Liver (tissue), 8 donors: ENCODE measurements at regions not wholly inside any gene's neighbourhood (a gene's known extent, or its start where the extent isn't known, plus 50 kb on each side); places are given as distances from the start of the nearest gene placed in this dataset.

ENCODE experiments used
- DNase-seq: peaks from one replicate; pipeline ENCODE4 v3.0.0-alpha.2; 2017; ENCODE audit warnings: low spot score
- H3K27ac ChIP-seq, 2 donors: one replicate each; pipeline ENCODE4 v1.7.0; 2013; ENCODE audit warnings: inconsistent platforms in 2 of 2, low read length in 2 of 2, control low read depth in 1 of 2, low read depth in 1 of 2, mild to moderate bottlenecking in 1 of 2
- H3K27me3 ChIP-seq, 4 donors: one replicate each; pipeline versions ENCODE4 v1.6.1 to v1.7.0; 2013; ENCODE audit warnings: low read length in 3 of 4, inconsistent platforms in 1 of 4, mild to moderate bottlenecking in 1 of 4, moderate library complexity in 1 of 4; ENCODE audit not compliant: control insufficient read depth in 4 of 4, insufficient read depth in 4 of 4
- H3K36me3 ChIP-seq, 4 donors: one replicate each; pipeline versions ENCODE4 v1.6.1 to v1.7.0; 2013; ENCODE audit warnings: low read length in 3 of 4, mild to moderate bottlenecking in 3 of 4, low read depth in 1 of 4, moderate library complexity in 1 of 4; ENCODE audit not compliant: control insufficient read depth in 4 of 4, insufficient read depth in 3 of 4
- H3K4me1 ChIP-seq, 4 donors: one replicate each; pipeline versions ENCODE4 v1.6.1 to v1.7.0; 2013; ENCODE audit warnings: low read length in 3 of 4, mild to moderate bottlenecking in 3 of 4, moderate library complexity in 1 of 4; ENCODE audit not compliant: control insufficient read depth in 4 of 4, insufficient read depth in 4 of 4
- H3K4me3 ChIP-seq, 3 donors: one replicate each; pipeline versions ENCODE4 v1.6.1 to v1.7.0; 2013; ENCODE audit warnings: low read length in 3 of 3, control low read depth in 1 of 3, low read depth in 1 of 3, mild to moderate bottlenecking in 1 of 3
- H3K9ac ChIP-seq, 2 donors: one replicate each; pipeline ENCODE4 v1.7.0; 2013; ENCODE audit warnings: low read length in 2 of 2, mild to moderate bottlenecking in 2 of 2, moderate library complexity in 2 of 2, control low read depth in 1 of 2, low read depth in 1 of 2
- H3K9me3 ChIP-seq, 4 donors: one replicate each; pipeline versions ENCODE4 v1.6.1 to v1.7.0; 2013; ENCODE audit warnings: low read length in 3 of 4; ENCODE audit not compliant: control insufficient read depth in 4 of 4
- ATF3 ChIP-seq: IDR thresholded peaks from 2 replicates; pipeline ENCODE4 v1.6.1; 2016; ENCODE audit warnings: antibody characterized with exemption
- CTCF ChIP-seq: fragments of 150-350 bp; IDR thresholded peaks from 2 replicates; pipeline ENCODE4 v1.5.1; 2017; ENCODE audit warnings: improper control_type of control experiment, low read depth, low read length; ENCODE audit not compliant: missing input control
- EGR1 ChIP-seq, 2 donors: IDR thresholded peaks; 2 replicates each; pipeline ENCODE4 v1.6.1; 2016 to 2018; ENCODE audit warnings: antibody characterized with exemption in 2 of 2, low read depth in 2 of 2
- FOXA1 ChIP-seq: IDR thresholded peaks from 2 replicates; pipeline ENCODE4 v1.6.1; 2016; ENCODE audit warnings: antibody characterized with exemption
- FOXA2 ChIP-seq: IDR thresholded peaks from 2 replicates; pipeline ENCODE4 v1.6.1; 2016; ENCODE audit warnings: antibody characterized with exemption
- GABPA ChIP-seq, 2 donors: IDR thresholded peaks in 1 of 2; conservative IDR thresholded peaks in 1 of 2; 2 replicates each; pipeline ENCODE4 v1.6.1; 2016; ENCODE audit warnings: antibody characterized with exemption in 2 of 2, mild to moderate bottlenecking in 1 of 2, moderate library complexity in 1 of 2
- HNF4A ChIP-seq, 2 donors: conservative IDR thresholded peaks; 2 replicates each; pipeline ENCODE4 v1.6.1; 2016; ENCODE audit warnings: antibody characterized with exemption in 2 of 2, mild to moderate bottlenecking in 2 of 2
- HNF4G ChIP-seq: IDR thresholded peaks from 2 replicates; pipeline ENCODE4 v1.6.1; 2016; ENCODE audit warnings: antibody characterized with exemption
- JUND ChIP-seq, 2 donors: IDR thresholded peaks; 2 replicates each; pipeline ENCODE4 v1.6.1; 2016; ENCODE audit warnings: antibody characterized with exemption in 2 of 2
- MAX ChIP-seq: IDR thresholded peaks from 2 replicates; pipeline ENCODE4 v1.6.1; 2016; ENCODE audit warnings: antibody characterized with exemption
- NR2F2 ChIP-seq: IDR thresholded peaks from 2 replicates; pipeline ENCODE4 v1.6.1; 2016; ENCODE audit warnings: antibody characterized with exemption
- RAD21 ChIP-seq, 2 donors: IDR thresholded peaks; 2 replicates each; pipeline ENCODE4 v1.6.1; 2016; ENCODE audit warnings: antibody characterized with exemption in 2 of 2, mild to moderate bottlenecking in 2 of 2
- RXRA ChIP-seq, 2 donors: IDR thresholded peaks; 2 replicates each; pipeline ENCODE4 v1.6.1; 2017 to 2018; ENCODE audit warnings: antibody characterized with exemption in 2 of 2, mild to moderate bottlenecking in 1 of 2
- SP1 ChIP-seq: IDR thresholded peaks from 2 replicates; pipeline ENCODE4 v1.6.1; 2018; ENCODE audit warnings: antibody characterized with exemption, mild to moderate bottlenecking
- YY1 ChIP-seq: IDR thresholded peaks from 2 replicates; pipeline ENCODE4 v1.6.1; 2016; ENCODE audit warnings: antibody characterized with exemption, mild to moderate bottlenecking
- WGBS: extraction: QIAGEN DNeasy Blood & Tissue Kit; methylation state at CpG from one replicate; pipeline ENCODE4 v1.1.7; 2013; 5-methylcytosine and 5-hydroxymethylcytosine counted together
- TF ChIP-seq, protein P1 (sequence below): IDR thresholded peaks from 2 replicates; pipeline ENCODE4 v1.6.1; 2016; ENCODE audit warnings: antibody characterized with exemption, mild to moderate bottlenecking
- TF ChIP-seq, protein P2 (sequence below): IDR thresholded peaks from 2 replicates; pipeline ENCODE4 v1.6.1; 2016; ENCODE audit warnings: antibody characterized with exemption
- donor health status: healthy.
- donor health status: healthy.
- donor health status: healthy.
- donor health status: healthy.
- donor health status: healthy.

GRCh38 chr5:83810511-83810910, 89.9 kb upstream of the HAPLN1 start:
- no peak overlapping the region for H3K27ac ChIP-seq
- TF ChIP-seq, protein P1, sequence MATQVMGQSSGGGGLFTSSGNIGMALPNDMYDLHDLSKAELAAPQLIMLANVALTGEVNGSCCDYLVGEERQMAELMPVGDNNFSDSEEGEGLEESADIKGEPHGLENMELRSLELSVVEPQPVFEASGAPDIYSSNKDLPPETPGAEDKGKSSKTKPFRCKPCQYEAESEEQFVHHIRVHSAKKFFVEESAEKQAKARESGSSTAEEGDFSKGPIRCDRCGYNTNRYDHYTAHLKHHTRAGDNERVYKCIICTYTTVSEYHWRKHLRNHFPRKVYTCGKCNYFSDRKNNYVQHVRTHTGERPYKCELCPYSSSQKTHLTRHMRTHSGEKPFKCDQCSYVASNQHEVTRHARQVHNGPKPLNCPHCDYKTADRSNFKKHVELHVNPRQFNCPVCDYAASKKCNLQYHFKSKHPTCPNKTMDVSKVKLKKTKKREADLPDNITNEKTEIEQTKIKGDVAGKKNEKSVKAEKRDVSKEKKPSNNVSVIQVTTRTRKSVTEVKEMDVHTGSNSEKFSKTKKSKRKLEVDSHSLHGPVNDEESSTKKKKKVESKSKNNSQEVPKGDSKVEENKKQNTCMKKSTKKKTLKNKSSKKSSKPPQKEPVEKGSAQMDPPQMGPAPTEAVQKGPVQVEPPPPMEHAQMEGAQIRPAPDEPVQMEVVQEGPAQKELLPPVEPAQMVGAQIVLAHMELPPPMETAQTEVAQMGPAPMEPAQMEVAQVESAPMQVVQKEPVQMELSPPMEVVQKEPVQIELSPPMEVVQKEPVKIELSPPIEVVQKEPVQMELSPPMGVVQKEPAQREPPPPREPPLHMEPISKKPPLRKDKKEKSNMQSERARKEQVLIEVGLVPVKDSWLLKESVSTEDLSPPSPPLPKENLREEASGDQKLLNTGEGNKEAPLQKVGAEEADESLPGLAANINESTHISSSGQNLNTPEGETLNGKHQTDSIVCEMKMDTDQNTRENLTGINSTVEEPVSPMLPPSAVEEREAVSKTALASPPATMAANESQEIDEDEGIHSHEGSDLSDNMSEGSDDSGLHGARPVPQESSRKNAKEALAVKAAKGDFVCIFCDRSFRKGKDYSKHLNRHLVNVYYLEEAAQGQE, result no peak
- TF ChIP-seq YY1, result no peak
- TF ChIP-seq FOXA2, result no peak
- no peak for TF ChIP-seq JUND (IDR thresholded peaks at IDR 0.05)
- TF ChIP-seq FOXA1, result no peak
- TF ChIP-seq HNF4A (conservative IDR thresholded peaks at IDR 0.05), result no peak
- TF ChIP-seq HNF4G, result no peak
- no peak for TF ChIP-seq NR2F2
- DNase-seq, result no peak
- H3K9me3 ChIP-seq, result no peaks in the 10 kb centered on the region
- no peaks in the 10 kb centered on the region for H3K4me1 ChIP-seq
- H3K4me3 ChIP-seq, result no peak overlapping the region
- peaks cover 0 to 2% (median 0%) of the 10 kb centered on the region in 4 donors for H3K27me3 ChIP-seq
- 92% methylated on average over 1 of the region's 1 CpG for WGBS
- H3K36me3 ChIP-seq, result no peaks in the 10 kb centered on the region
- no peak overlapping the region for H3K9ac ChIP-seq

- WGBS, result 81% methylated on average over 2 of the region's 2 CpGs
- H3K9ac ChIP-seq, result no peak overlapping the region
These were observed 82.0 kb upstream of the HAPLN1 start for GRCh38 chr5:83802686-83803085.

DNA sequence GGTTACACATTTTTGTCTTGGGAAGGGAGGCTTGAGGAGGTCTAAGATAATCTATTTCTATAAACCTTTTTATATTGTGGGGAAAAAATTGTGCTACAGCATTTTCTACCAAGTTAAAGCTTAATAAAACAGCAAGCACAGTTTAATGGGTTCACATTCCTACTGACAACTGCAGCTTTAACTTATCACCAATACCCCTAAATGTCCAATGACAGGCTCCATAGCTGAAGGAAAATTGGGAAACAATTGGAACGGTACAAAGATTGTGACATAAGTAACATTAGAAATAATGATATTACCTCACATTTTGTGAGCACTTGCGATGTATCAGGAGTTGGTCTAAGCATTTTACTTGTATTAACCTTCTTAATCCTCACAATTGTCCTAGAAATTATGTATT, 79.5 kb upstream of the HAPLN1 start:
- DNase-seq, result no peak
- no peaks in the 10 kb centered on the region for H3K27me3 ChIP-seq
- H3K36me3 ChIP-seq, result no peaks in the 10 kb centered on the region
- no peaks in the 10 kb centered on the region for H3K9me3 ChIP-seq
- no peak overlapping the region for H3K4me3 ChIP-seq
- H3K27ac ChIP-seq, result no peak overlapping the region
- 90% methylated on average over 2 of the region's 2 CpGs for WGBS
- no peaks in the 10 kb centered on the region for H3K4me1 ChIP-seq
- no peak overlapping the region for H3K9ac ChIP-seq
- TF ChIP-seq RXRA (IDR thresholded peaks at IDR 0.05) (no peak), FOXA2 (no peak), JUND (IDR thresholded peaks at IDR 0.05) (no peak), CTCF (no peak), ATF3 (no peak), YY1 (no peak), HNF4G (no peak), MAX (no peak), HNF4A (conservative IDR thresholded peaks at IDR 0.05) (no peak), GABPA (IDR thresholded peaks at IDR 0.05 in 1 of 2, conservative IDR thresholded peaks at IDR 0.05 in 1 of 2) (no peak), RAD21 (IDR thresholded peaks at IDR 0.05) (no peak)
- TF ChIP-seq, protein P2, sequence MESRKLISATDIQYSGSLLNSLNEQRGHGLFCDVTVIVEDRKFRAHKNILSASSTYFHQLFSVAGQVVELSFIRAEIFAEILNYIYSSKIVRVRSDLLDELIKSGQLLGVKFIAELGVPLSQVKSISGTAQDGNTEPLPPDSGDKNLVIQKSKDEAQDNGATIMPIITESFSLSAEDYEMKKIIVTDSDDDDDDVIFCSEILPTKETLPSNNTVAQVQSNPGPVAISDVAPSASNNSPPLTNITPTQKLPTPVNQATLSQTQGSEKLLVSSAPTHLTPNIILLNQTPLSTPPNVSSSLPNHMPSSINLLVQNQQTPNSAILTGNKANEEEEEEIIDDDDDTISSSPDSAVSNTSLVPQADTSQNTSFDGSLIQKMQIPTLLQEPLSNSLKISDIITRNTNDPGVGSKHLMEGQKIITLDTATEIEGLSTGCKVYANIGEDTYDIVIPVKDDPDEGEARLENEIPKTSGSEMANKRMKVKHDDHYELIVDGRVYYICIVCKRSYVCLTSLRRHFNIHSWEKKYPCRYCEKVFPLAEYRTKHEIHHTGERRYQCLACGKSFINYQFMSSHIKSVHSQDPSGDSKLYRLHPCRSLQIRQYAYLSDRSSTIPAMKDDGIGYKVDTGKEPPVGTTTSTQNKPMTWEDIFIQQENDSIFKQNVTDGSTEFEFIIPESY, result no peak

More at GRCh38 chr5:83802686-83803085, 82.0 kb upstream of the HAPLN1 start:
- Histone ChIP-seq H3K36me3 (no peaks in the 10 kb centered on the region), H3K27ac (no peak overlapping the region), H3K4me1 (no peaks in the 10 kb centered on the region), H3K27me3 (no peaks in the 10 kb centered on the region), H3K9me3 (no peaks in the 10 kb centered on the region), H3K4me3 (no peak overlapping the region)
- no peak for DNase-seq
- TF ChIP-seq SP1 (no peak), HNF4G (no peak), FOXA2 (no peak), MAX (no peak), JUND (IDR thresholded peaks at IDR 0.05) (no peak), EGR1 (IDR thresholded peaks at IDR 0.05; ENCODE audit: low read depth in 2 of 2) (no peak)
- TF ChIP-seq, protein P2, result no peak
